HG03521 (cell line): ENCODE measurements at regions not wholly inside any gene's neighbourhood (a gene's known extent, or its start where the extent isn't known, plus 50 kb on each side); places are given as distances from the start of the nearest gene placed in this dataset.
"Not testable (repeated sequence)": the region's sequence is repeated elsewhere in the genome, so short reads cannot be mapped to it uniquely, and the experiment has no call there.

Source experiments
- ATAC-seq: cut with Tn5 transposase; IDR thresholded peaks from one replicate; pipeline ENCODE4 v1.9.1; 2021; ENCODE audit warnings: mild to moderate bottlenecking, moderate library complexity; ENCODE audit not compliant: unreplicated experiment

DNA sequence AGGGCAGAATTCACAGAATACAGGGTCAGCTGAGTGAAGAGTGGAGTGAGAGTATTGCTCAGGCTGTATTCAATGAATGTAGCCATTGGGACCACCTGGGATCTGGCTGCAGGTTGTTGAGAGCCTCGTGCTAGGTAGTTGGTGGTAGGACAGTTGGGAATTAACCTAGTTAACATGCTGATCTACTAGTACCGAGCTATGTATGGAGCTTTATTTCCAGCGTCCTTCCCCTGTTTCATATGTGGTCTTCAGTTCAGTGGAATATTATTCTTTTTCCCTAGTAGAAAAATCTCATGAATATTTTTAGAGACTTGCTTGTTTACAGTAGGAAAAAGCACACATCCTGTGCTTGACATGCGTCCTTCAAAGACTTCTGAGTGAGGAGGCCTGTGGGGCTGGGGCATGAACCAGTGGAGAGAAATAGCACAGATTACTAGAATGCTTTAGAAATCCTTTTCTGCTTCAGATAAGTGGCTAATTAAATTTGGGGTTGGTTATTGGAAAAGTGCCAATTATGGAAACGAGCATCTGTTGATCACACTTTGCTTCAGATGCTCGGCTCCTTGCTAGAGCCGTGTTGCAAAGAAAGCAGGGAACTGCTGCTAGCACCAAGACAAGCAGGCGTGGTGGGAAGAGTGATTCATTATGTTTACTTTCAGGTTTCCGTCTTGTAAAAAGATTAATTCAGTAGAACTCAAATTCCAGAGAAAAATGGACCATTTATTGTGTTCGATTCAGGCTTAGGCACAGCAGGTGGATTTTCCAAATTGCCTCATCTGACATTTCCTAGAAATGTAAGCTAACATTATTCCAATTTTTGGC, 53.6 kb downstream of the ARF6 start:
- ATAC-seq = no peak

DNA sequence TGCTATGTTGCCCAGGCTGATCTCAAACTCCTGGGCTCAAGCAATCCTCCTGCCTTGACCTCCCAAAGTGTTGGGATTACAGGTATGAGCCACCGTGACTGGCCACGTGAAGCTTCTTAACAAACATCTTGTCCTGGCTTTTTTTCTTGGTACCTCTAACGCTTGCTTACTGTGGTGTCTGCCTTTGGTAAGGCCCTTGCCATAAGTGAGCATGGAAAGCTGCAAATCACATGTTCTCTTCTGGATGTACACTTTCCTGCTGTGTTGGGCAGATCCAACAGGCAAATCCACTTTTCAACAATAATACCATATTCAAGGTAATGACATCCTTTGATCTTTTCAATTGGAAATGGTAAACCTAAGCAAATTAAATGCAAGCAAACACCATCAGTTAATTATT, 54.6 kb downstream of the ARF6 start:
- ATAC-seq = no peak

DNA sequence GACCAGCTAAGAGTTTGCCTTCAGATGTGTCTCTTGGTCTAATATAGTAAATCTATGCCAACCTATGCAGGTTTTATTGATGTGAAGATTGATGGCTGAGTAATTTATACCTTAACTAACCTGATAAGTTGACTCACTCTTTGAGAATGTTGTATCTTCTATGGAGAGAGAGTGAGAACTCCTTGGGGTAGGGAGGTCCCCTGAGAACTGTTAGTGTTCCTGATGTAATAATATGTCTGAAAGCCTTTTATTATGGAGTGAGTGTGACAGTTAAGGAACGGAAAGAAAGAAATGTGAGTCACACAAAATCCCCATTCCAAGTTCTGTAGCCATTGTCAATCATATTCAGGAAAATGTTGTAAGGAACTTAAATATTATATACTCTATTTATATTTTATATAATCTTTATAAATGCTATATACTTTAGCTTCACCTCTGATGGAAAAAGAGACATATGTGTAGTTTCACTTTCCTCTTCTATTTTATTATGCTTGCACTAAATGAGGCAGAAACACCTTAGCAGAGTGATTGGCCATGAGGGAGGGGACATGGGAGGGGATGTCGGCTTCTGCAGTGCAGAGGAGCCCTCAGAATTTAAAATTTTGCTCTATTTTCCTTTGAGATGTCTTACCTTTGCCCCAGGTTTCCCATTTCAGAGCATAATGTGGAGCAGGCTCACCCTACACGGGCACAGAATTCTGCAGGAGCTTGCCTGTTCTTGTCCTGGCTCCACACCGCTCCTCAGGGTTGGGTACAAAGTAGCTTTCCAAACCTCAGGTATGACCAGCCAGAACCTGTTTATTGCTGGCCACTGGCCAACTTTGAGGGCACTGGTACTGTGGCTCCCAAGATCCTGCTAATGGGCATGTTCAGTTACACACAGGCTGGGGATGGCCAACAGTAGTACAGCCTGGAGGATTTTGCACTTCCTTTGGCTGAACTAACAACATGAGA, 57.7 kb downstream of the ARF6 start:
- ATAC-seq = no peak

DNA sequence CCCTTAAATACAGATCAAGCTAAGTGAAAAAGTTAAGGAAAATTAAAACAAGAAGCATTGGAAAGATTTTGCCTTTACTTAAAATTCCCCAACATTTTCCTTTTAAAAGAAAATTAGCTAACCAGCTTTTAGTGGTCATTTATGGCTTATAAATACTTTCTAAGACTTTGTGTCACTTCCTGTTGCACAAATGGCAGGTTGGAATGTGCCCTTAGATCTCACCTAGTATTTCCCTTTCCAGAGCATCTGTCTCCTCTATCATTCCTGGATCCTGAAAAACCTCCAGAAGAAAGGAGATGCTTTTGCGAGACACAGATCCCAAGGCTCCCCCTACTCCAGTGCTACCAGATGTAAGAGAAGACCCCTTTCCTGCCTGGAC, 58.3 kb downstream of the ARF6 start:
- ATAC-seq = no peak

DNA sequence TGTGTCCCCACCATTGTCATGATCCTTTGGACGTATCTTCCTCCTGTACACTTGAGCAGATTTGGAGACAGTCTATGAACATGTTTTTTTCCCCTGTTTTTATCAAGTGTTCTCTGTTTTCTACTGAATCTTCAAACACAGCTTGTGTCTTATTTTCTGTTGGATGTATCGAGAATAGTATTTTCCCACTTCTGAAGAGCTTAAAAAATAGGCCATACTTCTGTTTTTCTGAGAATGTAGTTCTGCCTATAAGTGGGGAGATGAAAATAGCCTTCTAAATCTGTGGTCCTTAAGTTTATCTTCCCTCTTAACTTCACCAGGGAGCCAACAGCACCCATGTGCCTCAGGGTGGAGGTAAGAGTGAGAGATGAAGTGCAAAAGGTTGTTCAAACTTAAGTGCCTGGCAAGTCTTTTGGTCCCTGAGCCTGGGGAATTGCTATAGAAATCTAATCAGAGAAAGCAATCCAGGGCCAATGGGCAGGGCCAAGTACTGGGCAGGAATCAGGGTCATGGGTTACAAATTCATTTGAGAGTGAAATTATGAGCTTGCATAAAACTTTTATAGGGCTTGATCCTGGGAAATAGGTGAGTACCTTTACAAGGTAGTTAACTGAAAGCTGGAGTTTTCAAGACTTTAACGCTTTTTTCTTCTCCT, 58.9 kb downstream of the ARF6 start:
- no peak for ATAC-seq

DNA sequence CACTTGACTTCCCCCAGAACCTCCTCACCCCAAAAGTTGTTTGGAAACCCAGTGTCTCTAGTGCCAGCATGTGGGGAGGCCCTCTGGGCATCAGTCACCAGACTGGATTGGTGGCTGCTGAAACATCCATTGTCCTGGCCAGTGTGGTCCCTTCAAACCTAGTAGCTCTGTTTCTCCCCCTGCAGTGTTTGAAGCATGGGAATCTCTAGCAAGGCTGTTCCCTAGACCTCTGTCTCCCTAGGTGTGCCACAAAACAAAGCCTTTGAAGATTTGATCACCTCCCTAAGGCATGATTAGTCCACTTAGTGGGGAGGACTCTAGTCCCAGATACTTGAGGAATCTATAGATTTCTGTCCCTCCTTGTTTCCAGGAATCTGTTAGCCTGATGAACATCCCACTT, 60.3 kb downstream of the ARF6 start:
- no peak for ATAC-seq

DNA sequence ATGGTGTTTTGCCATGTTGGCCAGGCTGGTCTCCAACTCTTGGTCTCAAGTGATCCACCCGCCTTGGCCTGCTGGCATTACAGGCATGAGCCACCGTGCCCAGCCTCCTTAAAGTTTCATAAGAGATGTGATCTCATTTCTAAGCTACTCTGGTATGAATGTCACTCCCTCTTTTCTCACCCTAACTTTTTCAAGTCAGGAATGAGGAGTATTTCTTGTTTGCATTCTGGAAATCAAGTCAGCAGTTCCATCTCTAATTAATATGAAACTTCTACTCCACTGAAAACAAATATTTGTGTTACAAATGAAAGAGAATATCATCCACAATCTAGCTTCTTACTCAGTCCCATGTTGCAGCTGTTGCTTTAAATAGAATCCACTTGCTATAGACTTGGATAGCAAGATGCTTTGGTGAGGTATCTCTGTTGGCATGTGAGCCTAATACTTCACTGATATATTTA, 61.3 kb downstream of the ARF6 start:
- no peak for ATAC-seq

DNA sequence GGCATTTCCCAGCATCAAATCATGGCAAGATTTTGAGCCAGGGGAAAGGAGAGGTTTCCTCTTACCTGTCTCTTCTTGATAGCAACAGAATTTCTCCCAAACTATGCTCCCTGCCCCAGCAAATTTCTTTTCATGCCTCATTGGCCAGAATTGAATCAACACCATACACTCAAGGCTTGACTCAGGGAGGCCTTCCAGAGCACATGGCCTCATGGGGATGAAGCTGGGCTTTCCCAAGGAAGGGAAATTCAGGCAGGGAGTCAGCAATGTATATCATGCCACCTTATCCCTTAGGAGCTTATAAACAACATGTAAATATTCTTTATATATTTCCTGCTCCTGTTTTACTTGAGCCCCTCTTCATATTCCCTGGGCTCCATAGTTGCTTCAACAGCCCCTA, 62.1 kb downstream of the ARF6 start:
- ATAC-seq = no peak

DNA sequence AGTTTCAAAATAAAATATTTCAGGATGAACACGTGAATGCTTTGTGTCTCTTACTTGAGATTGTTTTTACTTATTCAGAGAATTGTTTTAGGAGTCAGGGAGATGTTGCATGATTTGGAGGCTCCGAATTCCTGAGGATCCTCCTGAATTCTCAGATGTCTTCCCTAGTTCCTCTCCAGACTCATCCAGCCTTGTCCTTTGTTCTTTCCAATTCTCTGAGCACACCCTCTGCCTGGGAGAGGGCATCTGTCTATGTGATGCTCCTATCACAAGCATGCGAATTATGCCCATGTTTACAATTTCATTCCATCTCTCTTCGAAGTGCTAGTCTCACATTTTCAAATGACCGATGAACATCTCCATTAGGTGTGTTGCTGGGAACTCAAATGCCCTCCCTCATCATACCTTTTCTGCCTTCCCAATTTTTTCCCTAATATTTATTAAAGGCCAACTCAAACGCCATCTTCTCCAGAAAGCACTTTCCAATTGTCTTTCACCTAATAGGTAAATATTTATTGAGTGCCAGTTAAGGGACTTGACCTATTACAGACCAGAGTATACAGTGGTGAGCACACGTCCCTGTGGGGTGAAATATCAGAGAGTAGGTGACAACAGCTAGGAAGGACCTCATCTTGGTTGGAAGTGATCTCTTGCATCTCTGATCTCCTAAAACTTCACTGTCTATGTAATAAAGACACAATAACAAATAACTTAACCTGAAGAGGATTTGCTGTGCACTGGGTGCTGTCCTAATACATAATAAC, 64.4 kb downstream of the ARF6 start:
- no peak for ATAC-seq

DNA sequence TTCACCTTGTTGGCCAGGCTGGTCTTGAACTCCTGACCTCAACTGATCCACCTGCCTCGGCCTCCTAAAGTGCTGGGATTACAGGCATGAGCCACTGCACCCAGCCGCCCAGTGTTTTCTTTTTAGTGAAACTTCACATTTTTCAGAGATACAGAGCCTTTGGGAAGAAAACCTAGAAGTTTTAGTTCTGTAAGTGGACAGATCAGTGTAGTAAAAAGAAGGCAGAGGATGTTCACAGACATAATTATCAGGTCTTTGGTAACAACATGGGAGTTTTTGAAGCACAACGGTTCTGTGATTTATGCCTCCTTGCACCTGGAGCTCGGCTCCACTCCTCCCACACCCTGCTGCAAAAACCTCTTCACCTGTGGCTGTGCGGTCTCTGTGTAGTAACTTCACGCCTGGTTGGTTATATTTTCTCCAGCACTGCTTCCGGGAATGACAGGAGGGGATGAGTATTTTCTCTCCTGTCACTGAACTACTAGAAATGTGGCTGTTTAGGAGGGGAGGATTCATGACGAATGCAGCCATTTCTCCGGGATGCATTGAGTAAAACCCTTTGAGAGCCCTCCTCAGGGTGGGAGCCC, 67.0 kb downstream of the ARF6 start:
- peak; percentile 38 for ATAC-seq

DNA sequence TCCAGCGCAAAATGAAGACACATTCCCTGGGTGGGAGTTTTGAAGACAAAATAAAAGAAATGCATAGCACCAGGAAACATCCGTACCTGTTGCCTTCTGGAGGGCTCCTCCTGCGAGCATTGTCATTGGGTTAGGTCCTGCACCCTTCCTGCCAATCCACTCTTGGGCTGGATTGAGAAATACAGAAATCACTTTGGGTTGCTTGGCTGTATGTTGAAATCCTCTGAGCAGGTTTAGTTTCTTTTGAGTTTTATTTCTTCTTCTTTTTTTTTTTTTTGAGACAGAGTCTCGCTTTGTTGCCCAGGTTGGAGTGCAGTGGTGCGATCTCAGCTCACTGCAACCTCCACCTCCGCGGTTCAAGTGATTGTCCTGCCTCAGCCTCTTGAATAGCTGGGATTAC, 67.6 kb downstream of the ARF6 start:
- ATAC-seq = no peak

DNA sequence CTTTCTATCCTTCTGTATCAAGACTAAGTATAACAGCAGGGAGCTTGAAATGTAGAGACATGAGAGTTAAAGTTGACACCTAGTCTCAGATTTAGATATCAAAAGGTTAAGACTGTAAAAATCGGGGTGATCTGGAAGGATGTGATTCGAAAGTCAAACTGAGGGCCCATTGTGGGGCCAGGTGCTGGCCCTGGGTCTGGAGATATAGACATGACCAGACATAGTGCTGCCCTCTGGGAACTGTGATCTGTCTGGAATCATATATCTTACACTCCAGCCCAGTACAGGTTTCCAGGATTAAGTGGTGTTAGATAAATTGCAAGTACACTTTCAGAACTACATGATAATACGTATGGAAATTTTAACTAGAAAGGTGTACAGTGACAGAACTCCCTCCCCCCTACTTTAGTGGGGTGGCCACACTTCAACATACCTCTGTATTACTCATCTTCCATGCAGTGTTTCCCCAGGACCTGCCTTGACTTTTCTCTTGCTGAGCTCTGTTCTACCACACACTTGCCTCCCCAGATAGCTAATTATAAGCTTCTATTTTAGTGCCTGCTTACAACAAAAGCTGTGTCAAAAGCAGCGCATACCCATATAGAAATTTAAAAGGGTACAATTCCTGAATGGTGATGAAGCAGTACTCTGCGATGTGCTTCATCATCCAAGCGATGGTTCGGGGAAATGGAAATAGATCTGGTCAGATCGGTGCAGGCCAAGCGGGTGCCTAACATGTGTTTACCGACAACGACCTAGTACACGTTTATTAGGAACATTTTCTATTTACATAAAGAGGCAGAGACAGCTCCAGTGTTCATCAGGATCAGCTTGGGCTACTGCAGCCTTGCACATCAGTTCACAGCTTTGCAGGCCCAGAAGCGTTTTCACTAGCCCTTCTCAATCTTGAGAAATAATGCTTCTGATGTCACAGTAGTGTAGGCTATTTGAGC, 68.7 kb downstream of the ARF6 start:
- no peak for ATAC-seq

DNA sequence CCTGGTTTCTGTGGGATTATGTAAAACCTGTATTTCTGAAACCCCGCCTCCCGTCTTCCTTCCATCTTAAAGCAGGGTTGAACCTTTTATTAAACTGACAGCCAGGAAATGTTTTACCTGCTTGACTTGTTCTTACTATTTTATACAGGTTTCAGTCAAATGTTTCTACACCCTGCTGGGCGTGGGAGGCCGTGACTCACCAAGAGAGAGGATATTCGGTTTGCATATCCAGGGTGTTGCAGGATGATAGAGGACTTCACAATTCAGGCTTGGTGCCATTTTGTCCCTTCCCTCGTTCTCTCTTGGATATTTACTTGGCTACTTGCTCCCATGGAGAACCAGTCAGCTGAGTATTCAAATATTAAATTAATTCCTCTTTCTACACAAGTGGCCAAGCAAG, 69.7 kb downstream of the ARF6 start:
- ATAC-seq = peak; percentile 40

DNA sequence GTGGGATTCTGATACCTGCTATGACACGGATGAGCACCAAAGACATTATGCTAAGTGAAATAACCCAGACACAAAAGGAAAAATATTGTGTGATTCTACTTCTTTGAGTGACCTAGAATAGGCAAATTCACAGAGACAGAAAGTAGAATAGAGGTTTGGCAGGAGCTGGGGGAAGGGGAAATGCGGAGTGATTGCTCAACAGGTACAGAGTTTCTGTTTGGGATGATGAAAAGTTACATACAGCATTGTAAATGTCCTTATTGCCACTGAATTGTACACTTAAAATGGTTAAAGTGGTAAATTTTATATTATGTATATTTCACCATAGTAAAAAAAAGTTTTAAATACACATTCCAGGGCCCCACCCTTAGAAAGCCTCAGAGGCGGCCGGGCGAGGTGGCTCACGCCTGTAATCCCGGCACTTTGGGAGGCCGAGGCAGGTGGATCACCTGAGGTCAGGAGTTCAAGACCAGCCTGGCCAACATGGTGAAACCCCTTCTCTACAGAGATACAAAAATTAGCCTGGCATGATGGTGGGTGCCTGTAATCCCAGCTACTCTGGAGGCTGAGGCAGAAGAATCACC, 72.3 kb downstream of the ARF6 start:
- not testable (repeated sequence) for ATAC-seq

DNA sequence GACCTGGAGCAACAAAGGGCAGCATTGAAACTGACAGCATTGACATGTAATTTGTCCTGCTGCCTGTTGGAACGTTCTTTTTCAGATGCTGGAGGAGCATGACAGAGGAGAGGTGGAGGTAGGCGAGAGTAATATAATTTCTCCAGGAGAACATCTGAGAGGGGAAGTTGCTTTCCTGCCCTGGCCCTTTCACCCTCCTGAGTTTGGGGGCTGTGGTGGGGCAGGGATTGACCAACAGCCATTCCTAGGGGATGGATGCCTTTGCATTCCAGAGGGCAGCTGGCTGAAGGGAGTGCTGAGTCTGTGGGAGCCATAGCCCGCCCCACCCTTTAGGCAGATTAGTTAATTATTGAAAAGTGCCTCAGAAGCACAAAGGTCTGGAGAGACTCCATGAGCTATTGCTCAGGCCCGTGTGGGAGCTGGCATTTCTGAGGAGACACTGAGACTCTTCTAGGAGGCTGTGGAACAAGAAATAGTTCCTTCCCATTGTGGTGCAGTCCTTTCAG, 73.5 kb downstream of the ARF6 start:
- no peak for ATAC-seq

DNA sequence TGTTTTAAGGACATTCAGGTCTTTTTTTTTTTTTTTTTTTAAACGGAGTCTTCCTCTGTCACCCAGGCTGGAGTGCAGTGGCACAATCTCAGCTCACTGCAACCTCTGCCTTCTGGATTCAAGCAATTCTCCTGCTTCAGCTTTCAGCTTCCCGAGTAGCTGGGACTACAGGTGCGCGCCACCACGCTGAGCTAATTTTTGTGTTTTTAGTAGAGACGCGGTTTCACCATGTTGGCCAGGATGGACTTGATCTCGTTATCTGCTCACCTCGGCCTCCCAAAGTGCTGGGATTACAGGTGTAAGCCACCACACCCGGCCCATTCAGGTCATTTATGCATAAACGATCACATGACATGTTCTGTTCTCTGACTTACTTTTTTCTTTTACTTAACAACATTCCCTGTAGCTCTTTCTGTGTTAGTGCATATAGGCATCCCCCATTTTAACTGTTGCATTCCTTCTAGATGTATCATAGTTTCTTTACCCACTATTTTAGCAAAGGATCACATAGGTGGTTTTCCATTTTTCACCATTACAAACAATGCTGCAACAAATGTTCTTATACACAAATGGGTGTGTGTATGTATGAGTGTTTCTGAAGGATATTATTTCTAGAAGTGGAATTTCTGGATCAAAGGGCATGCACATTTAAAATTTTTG, 74.2 kb downstream of the ARF6 start:
- no peak for ATAC-seq

DNA sequence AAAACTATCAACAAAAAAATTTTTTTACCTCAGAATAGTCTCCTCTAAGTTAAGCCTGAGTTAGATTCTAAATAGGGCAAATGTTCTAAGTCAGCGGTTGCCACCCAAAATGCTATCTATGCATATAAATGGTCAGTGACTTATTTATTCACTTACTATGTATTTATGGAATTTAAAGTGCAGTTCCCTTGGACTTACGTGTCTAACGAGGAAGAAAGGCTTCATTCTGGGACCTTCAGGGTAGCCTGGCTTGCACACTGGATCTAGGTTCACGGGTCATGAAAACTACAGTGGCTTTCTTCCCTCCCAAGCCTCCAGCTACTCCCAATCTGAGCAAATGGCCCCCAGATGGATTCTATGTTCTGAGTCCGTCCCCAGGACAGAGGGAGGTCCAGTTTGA, 77.1 kb downstream of the ARF6 start:
- ATAC-seq = no peak
